WERI-Rb-1 (cell line): ENCODE measurements at regions not wholly inside any gene's neighbourhood (a gene's known extent, or its start where the extent isn't known, plus 50 kb on each side); places are given as distances from the start of the nearest gene placed in this dataset.

Experiments
- DNase-seq: peaks from one replicate; pipeline ENCODE4 v3.0.0-alpha.2; 2020
- H3K27ac ChIP-seq: fragments of 250-450 bp; sonication (Bioruptor Pico); 2 replicates; pipeline ENCODE4 v1.5.1; 2020; ENCODE audit warnings: mild to moderate bottlenecking, moderate library complexity
- H3K27me3 ChIP-seq: fragments of 250-450 bp; sonication (Bioruptor Pico); 2 replicates; pipeline ENCODE4 v1.5.1; 2021; ENCODE audit warnings: mild to moderate bottlenecking, low read depth, moderate library complexity; ENCODE audit not compliant: insufficient read depth, severe bottlenecking
- H3K36me3 ChIP-seq: fragments of 250-450 bp; sonication (Bioruptor Pico); 2 replicates; pipeline ENCODE4 v1.5.1; 2020; ENCODE audit warnings: mild to moderate bottlenecking, moderate library complexity
- H3K4me3 ChIP-seq: 2 replicates; pipeline ENCODE4 v1.5.1; 2011; ENCODE audit warnings: low read depth, mild to moderate bottlenecking, control low read depth, low read length
- H3K9me3 ChIP-seq: fragments of 250-450 bp; sonication (Bioruptor Pico); 2 replicates; pipeline ENCODE4 v1.5.1; 2021; ENCODE audit warnings: mild to moderate bottlenecking, moderate library complexity; ENCODE audit not compliant: severe bottlenecking
- CTCF ChIP-seq: IDR thresholded peaks from 2 replicates; pipeline ENCODE4 v1.5.1; 2011; ENCODE audit warnings: low read depth, mild to moderate bottlenecking, control low read depth, inconsistent platforms, low read length

- no peaks in the 10 kb centered on the region for H3K9me3 ChIP-seq
- H3K4me3 ChIP-seq, result no peak overlapping the region
- no peak overlapping the region for H3K27ac ChIP-seq
- H3K36me3 ChIP-seq, result no peaks in the 10 kb centered on the region
- no peak for DNase-seq
- peaks cover 100% of the 10 kb centered on the region for H3K27me3 ChIP-seq
- TF ChIP-seq CTCF, result no peak
Measured at GRCh38 chr3:13688824-13689223, 139.9 kb downstream of the FBLN2 start.

GRCh38 chr3:13688034-13688433, 139.1 kb downstream of the FBLN2 start:
- Histone ChIP-seq H3K9me3 (no peaks in the 10 kb centered on the region), H3K27me3 (peaks cover 100% of the 10 kb centered on the region), H3K36me3 (no peaks in the 10 kb centered on the region), H3K27ac (no peak overlapping the region), H3K4me3 (no peak overlapping the region)
- DNase-seq, result no peak
- no peak for TF ChIP-seq CTCF
